HT-29 (cell line): ENCODE measurements at regions not wholly inside any gene's neighbourhood (a gene's known extent, or its start where the extent isn't known, plus 50 kb on each side); places are given as distances from the start of the nearest gene placed in this dataset.

Experiments used
- DNase-seq: peaks from one replicate; pipeline ENCODE4 v3.0.0-alpha.2; 2015; ENCODE audit warnings: low spot score

- no peak for DNase-seq
Observed at GRCh38 chr12:78695749-78696148, 168.8 kb upstream of the SYT1 start.

DNA sequence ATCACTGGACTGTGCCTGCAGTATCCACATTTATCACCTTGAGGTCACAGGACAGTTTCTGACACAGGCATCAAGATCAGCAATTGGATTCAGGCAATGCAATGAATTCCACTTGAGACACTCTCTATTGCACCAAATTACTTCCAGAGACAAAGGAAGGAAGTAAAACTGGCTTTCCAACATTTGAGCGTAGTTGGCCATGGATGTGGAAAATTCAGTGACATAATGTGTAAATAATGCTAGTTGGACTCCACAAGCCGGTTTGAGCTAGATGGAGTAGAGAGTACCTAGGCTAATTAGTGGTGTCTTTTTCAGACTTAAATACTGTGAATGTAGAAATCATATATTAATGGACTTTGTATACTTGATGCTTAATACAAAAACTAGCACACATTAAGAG, 168.3 kb upstream of the SYT1 start:
- no peak for DNase-seq

DNA sequence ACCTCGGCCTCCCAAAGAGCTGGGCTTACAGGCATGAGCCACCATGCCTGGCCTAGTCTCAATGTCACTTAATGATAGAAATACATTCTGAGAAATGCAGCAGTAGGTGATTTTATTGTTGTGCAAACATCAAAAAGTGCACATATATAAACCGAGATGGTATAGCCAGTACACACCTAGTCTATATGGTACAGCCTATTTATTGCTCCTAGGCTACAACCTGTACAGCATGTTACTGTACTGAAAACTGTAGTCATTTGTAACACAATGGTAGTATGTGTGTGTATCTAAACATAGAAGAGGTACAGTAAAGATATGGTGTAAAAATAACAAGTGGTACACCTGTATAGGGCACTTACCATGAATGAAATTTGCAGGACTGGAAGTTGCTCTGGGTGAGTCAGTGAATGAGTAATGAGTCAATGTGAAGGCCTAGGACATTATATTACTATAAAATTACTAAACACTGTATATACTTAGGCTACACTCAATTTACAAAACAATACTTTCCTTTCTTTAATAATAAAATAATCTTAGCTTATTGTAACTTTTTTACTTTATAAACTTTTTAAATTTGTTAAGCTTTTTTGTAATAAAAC, 166.7 kb upstream of the SYT1 start:
- no peak for DNase-seq

DNA sequence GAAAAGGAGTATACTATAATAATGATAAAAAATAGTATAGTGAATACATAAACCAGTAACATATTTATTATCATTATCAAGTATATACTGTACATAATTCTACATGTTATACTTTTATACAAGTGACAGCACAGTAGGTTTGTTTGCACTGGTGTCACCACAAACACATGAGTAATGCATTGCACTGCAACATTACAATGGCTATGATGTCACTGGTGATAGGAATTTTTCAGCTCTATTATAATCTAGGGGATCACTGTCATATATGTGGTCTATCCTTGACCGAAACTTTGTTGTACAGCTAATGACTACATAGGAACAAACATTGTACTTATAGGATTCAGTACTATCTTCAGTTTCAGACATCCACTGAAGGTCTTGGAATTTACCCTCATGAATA, 165.8 kb upstream of the SYT1 start:
- DNase-seq, result no peak

DNA sequence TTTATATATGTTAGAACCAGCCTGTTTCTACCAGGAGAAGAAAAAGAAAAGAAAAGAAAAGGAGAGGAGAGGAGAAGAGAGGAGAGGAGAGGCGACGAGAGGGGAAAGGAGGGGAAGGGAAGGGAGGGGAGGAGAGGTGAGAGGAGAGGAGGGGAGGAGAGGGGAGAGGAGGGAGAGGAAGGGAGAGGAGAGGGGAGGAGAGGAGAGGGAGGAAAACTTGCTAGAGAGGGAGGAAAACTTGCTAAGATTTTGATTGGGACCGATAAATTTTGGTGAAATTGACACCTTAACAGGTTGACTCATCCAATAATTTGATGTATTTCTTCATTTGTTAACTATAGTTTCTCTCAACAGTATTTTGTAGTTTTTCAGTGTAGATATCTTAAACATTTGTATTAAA, 164.0 kb upstream of the SYT1 start:
- DNase-seq, result no peak

GRCh38 chr12:78703820-78704525, 160.6 kb upstream of the SYT1 start:
- DNase-seq, result peak; percentile 29

DNA sequence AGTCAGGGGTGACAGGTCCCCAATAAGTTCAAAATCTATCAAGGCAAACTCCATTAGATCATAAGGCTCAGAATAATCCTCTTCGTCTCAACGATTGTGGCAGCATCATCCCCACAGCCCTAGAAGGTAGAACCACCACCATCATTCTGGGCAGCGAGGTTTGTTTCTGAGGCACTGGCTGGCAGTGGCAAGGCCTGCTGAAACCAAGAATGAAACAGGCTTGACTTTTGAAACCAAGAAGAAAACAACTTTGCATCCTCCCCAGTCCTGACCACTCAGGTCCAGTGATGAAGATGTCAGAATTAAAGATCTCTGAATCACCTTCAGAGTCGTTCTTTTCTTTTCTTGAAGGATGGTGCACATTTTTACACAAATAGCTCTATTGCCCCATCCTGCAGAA, 152.6 kb upstream of the SYT1 start:
- DNase-seq, result no peak

- DNase-seq, result no peak
Observed at GRCh38 chr12:78712834-78713481, 151.6 kb upstream of the SYT1 start.

DNA sequence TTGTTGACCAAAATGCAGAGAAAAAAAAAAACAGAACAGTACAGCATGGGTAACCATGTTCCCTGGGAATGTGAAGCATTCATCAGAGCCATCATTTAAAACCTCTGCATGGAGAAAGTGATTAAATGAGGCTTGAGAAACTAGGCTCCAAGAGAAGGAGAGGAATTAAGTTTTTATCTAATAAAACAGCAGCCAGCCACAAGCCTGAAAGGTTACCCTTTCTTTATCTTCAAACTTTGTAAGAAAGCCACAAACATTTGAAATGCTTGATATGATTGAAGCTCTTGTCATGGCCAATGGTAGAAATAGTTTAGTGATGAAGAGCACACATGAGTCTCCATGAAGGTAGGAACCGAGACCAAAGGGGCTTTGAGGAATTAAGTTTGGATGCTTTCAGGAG, 144.9 kb upstream of the SYT1 start:
- no peak for DNase-seq

GRCh38 chr12:78721906-78722305, 142.7 kb upstream of the SYT1 start:
- DNase-seq, result no peak

- no peak for DNase-seq
Observed at GRCh38 chr12:78725033-78725432, 139.5 kb upstream of the SYT1 start.

DNA sequence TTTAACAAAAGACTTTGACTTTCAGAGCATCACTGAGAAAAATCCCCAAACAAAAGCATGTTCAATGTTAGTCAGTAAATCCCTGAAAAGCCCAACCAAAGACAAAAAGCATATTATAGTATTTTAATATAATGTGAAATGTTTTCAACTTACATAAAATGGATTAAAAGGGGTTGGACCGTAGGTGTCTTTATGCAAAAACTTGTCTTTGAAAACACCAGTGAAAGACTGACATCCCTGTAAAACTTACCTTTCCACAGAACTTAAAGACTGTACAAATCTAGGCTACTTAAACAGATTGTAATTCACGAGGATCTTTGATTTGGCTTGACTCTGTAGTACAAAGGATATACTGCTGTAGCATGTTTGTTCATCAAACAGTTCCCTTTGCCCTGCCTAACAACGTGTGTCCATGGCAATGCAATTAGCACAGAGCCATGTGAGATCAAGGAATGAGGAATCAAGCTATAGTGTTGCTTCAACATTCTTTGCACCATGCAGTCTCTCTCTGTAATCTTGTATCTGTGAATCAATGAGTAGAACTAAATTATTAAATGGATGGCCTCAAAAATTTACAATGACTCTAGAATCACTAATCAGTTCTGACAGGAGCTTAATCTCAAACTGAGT, 138.5 kb upstream of the SYT1 start:
- peak; percentile 69 for DNase-seq

GRCh38 chr12:78726854-78727253, 137.7 kb upstream of the SYT1 start:
- peak; percentile 45 for DNase-seq

DNA sequence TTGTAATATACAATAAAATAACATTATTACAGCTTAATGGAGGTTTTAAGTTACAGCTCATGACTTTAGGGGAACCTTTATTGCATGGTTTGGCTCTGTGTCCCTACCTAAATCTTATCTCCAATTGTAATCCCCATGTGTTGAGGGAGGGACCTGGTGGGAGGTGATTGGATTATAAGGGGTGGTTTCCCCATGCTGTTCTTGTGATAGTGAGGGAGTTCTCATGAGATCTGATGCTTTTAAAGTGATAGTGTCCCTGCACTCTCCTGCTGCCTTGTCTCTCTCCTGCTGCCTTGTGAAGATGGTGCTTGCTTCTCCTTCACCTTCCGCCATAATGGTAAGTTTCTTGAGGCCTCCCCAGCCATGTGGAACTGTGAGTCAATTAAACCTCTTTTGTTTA, 132.1 kb upstream of the SYT1 start:
- DNase-seq, result no peak

DNA sequence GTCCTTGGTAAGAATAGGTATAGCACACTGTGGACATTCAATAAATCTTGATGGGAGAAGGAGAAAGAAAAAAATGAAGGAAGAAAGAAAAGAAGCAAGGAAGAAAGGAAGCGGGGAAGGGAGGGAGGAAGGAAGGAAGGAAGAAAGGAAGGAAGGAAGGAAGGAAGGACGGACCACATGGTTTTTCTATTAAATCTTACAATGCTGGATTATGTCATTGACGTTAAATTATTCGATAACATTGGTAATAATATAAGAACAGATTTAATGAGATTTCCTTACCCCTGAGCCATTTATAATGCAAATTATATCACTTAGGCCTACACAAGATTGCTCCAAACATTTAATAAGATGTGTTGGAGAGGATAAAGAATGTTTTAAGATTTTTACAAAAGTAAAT, 124.9 kb upstream of the SYT1 start:
- no peak for DNase-seq

GRCh38 chr12:78746001-78746400, 118.6 kb upstream of the SYT1 start:
- no peak for DNase-seq

- no peak for DNase-seq
Observed at GRCh38 chr12:78753058-78753457, 111.5 kb upstream of the SYT1 start.

DNA sequence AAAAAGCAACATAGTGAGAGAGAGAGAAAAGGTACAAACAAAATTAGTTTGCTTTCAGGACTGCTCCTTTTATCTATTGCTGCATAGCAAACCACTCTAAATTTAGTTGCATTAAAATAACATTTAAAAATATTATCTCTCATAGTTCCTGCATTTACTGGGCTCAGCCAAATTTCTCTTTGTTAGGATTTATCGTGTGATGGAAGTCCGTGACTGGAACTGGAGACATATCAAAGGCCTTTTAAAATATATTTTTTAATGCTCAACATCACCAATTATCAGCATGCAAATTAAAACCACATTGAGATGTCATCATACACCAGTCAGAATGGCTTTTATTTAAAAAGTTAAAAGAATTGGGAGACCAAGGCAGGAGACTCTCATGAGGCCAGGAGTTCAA, 107.6 kb upstream of the SYT1 start:
- no peak for DNase-seq

DNA sequence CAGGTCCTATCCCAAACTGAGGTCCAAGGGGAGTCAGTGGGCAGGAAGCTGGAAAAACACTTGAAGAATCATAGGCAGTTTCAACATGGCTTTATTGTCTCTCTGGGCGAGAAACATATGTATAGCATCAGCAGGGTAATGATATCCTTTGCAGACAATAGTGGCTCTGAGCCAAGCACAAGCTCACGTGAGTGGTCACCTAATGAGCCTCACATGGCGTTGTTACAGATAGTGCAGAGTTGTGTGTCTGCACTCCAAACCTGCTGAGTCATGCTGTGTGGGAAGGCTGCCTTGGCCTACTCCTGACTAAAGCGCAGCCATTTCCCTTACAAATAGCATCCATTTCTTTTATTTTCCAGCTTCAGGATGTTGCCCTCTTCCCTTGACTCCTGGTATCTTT, 105.2 kb upstream of the SYT1 start:
- no peak for DNase-seq

DNA sequence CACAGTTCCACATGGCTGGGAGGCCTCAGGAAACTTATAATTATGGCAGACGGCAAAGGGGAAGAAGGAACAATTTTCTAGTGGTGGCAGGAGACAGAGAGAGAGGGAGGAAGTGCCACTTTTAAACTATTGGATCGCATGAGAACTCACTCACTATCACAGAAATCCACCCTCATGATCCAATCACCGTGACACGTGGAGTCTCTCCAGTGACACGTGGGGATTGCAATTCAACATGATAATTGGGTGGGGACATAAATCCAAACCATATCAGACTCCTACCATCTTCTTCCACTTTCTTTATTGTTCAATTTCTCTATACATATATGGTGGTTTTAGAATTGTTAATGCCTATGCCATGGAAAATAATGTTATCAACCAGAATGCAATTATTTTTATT, 103.7 kb upstream of the SYT1 start:
- no peak for DNase-seq

- DNase-seq, result no peak
Observed at GRCh38 chr12:78764913-78765312, 99.7 kb upstream of the SYT1 start.

- no peak for DNase-seq
Observed at GRCh38 chr12:78767264-78767981, 97.2 kb upstream of the SYT1 start.
